Fibroblast of skin of left quadriceps (primary cell): ENCODE measurements at regions not wholly inside any gene's neighbourhood (a gene's known extent, or its start where the extent isn't known, plus 50 kb on each side); places are given as distances from the start of the nearest gene placed in this dataset.

Experiments used
- DNase-seq, 2 experiments: peaks; one replicate each; pipeline ENCODE4 v3.0.0-alpha.2; 2013; ENCODE audit warnings: low read depth in 2 of 2

DNA sequence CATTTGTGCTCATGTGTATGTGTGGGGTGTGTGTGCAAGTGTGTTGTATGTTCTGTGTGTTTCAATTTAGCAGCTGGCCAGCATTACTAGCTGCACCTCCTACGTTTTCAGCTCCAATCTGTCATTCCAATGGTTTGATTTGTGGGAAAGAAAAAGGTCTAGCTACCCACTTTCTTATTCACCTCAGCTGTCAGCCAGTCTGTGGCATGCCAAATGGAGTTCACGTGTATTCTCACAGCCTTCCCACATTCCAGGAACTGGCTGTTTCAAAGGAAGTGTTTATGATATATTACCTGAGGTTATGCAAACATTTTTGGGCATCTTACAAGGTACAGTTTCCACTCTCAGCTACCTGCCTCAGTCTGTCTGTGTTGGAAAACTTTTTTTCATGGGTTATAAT lies 220.2 kb upstream of the CPNE8 start:
- DNase-seq, result no peak

GRCh38 chr12:39124768-39125167 lies 219.4 kb upstream of the CPNE8 start:
- no peak for DNase-seq

GRCh38 chr12:39123580-39124253 lies 218.3 kb upstream of the CPNE8 start:
- no peak for DNase-seq

DNA sequence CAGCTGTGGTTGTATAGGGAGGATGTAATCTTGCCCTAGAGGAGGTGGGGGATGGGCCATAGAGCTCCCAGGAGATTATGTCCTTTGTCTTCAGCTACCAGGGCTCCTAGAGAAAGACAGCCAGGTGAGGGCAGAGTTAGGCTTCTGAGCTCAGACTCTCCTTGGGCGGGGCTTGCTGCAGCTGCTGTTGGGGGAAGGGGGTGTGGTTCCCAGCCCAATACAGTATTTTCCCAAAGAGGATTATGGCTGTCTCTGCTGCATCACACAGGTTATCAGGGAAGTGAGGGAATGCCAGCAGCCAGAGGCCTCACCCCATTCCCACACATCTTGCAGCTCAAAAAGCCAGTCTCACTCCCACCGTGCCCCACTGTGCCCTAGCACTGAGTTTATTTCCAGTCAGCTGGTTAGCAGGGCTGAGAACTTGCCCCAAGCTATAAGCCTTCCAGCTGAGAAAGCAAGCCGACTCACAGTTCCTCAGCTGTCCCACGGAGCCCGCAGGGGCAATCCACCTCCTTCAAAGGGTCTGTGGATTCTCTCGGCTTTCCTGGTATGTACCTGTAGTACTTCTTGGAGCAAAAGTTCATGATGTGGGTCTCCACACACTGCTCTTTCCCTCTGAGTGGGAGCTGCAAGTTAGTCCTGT lies 217.3 kb upstream of the CPNE8 start:
- no peak for DNase-seq

GRCh38 chr12:39116861-39117260 lies 211.5 kb upstream of the CPNE8 start:
- no peak for DNase-seq

DNA sequence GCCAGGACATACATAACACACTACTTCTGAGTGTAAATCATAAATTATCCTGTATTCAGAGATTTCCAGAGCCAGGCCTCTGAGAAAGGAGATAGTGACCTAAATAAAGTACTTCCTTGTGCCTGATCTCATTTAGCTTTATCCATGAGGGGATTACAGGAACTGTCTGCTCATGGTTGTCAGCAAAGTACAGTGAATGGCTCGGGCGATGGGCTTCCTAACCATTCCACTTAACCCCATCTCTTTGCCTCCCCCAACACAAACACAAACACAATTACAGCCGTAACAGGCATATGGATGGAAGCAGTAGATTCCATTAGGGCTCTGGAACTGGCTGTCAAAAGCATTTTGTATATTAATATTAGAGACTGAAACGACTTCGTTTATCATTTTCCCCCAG lies 206.7 kb upstream of the CPNE8 start:
- no peak for DNase-seq

DNA sequence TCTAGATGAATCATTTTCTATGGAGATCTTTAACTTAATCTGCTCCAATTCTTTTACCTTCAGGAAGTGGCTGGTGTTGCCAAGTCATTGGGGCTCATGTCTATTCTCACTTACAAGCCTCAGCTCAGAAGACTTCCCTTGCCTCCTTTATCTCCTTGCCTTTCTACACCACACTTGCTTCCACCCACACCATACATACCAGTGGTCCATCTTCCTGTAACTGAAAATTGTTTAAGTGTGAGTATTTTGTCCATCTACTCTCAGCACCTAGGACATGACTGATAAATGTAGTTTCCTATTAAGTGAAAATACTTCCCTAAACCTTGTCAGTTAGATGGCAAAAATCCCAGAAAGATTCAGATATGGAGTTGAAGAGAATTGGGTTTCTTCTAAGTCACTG lies 199.7 kb upstream of the CPNE8 start:
- DNase-seq, result no peak

DNA sequence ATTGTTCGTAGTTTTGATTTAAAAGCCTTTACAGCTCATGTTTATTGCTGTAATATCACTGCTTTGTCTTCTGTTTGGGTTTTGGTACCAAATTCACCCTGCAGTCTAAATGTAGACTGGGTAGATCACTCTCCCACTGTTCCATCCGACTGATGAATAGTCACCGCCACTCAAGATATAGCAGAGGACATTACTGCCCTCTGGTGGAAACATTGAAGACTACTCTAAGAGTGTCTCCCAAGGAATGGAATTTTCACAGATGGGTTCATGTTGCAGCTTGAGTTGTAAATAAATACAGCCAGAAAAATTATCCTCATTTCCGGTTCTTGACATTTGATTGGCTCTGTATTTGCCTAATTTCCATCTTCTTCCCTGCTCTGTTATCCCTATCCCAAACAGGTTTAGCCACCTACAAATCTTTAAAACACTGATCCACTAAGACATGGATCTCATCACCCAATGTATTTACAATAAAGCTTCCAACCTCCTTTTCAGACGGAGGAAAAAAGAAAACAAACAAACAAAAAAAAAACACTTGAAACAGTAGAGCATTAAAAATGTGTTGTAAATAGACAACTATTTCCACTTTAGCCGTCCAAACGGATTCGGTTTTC lies 198.3 kb upstream of the CPNE8 start:
- peak; percentile 6 to 11 for DNase-seq

DNA sequence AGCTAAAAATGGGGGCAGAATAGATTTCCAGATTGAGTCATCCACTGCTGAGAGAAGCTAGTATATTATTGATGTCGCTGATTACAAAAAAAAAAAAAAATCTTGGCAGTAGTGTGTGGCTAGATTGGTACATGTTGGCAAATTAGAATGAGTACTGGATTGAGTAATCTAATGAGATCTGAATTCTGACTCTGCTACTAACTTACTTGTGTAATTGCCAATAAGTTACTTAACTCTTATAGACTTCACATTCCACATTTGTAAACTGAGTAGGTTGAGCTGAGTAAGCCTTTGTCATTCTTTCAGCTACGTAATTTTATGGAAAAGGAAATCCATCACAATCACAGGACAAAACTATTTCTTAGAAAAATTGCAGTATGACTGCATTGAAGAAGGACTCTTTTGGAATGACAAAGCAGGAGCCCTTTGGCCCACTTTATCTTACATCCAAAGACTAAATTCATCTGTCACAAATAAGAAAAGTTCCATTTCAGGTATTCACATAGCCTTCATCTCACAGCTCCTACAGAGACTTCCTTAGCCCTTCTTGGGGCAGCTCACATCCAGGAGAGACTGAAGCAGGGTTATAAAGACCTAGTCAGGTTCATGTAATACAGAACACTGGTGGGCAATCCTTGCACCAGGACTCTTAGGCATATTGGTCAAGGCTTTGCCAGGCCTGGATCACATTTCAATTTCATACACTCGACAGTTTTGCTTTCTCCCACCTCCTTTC lies 197.3 kb upstream of the CPNE8 start:
- DNase-seq, result no peak

DNA sequence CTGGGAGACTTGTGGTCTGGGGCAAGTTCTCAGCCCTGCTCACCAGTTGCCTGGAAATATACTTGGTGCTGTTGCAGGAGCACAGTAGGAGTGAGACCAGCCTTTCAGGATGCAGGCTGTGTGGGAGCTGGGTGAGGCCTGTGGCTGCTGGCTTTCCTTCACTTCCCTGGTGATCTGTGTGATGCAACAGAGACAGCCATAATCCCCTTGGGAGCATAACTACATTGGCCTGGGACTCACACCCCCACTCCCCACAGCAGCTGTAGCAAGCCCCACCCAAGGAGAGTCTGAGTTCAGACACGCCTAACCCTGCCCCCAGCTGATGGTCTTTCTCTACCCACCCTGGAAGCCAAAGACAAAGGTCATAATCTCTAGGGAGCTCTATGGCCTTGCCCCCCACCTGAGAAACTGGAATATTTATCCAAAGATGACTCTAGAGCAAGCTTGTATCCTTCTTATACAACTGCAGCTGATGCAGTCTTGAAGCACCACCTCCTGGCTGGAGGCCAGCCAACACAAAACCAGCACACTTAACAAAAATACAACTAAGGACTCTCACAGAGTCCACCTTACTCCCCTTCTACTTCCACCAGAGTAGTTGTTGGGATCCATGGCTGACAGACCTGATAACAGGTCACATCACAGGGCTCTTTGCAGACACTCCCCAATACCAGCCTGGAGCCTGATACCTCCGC lies 190.4 kb upstream of the CPNE8 start:
- DNase-seq, result no peak

DNA sequence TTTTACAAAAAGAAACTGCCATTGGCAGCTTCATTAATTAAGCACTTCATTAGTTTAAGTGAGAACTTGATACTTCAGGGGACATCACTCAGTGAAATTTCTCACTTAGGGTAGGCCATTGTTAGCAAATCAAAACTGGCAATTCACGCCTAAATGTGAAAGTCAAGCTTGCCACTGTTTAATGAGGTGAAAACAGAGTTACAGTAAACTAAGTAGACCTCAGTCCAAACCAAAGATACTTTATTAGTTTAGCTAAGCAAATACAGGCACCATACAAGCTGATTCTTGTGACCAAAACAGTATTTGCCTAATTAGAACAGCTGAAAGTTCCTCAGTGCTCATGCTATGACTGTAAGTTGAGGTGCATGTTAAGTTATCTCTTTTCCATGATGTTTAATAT lies 176.5 kb upstream of the CPNE8 start:
- DNase-seq, result no peak

GRCh38 chr12:39077226-39077625 lies 171.8 kb upstream of the CPNE8 start:
- no peak for DNase-seq

GRCh38 chr12:39074063-39074462 lies 168.7 kb upstream of the CPNE8 start:
- DNase-seq, result no peak

DNA sequence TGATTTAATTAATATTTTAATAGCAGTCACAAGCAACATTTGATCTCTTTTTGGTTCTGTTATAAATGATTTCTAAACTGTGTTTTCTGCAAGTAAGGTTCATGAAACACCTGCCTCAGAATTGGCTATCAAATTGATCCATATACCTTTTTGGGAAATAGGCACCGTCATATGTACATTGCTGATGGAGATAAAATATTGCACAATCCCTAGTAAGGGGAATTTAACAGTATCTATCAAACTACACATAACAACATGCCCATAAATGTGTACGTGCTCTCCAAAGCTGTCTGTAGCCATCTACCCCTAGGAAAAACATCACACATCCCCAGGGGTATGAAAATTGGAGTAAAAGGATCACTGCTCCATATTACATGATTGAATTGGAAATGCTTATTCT lies 167.3 kb upstream of the CPNE8 start:
- no peak for DNase-seq

DNA sequence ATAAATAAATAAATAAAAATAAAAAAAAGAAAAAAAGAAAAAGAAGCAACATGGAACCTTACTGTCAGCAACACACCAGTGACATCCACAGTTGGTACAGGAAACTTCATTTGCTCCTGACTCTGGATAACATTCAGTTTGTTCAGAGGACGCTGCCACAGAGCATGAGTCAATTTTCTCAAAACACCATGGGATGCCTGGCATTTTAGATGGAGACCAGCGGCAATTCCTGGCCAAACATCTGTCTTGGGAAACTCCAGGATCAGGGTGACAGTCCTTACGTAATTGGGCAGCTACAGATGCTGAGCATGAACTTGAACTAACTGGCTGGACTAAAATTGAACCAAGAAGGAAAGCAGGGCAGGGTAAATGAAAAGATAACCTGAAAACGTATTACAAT lies 166.2 kb upstream of the CPNE8 start:
- DNase-seq, result no peak

DNA sequence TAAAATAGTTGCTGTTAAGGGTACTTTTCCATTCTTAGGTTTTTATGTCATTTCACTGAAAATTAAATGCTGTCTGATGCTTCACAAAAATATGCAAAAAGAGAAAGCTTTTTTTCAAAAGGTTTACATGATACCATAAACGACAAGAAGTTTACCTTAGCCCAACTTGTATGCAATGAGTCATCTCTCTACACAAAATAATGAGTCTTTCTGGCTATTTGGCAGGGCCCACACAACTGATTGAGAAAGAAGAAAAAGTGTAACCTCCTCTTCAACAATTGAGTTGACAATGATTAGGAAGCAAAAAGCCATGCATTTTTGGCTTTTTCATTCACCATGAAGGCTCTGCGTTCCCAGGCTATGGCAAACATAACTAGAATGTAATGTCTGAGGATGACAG lies 165.4 kb upstream of the CPNE8 start:
- DNase-seq, result no peak

GRCh38 chr12:39065455-39065854 lies 160.1 kb upstream of the CPNE8 start:
- no peak for DNase-seq

- no peak for DNase-seq
These were observed 159.3 kb upstream of the CPNE8 start for GRCh38 chr12:39064708-39065107.

- no peak for DNase-seq
These were observed 157.0 kb upstream of the CPNE8 start for GRCh38 chr12:39062266-39062996.

- DNase-seq, result no peak
These were observed 156.2 kb upstream of the CPNE8 start for GRCh38 chr12:39061576-39061975.

DNA sequence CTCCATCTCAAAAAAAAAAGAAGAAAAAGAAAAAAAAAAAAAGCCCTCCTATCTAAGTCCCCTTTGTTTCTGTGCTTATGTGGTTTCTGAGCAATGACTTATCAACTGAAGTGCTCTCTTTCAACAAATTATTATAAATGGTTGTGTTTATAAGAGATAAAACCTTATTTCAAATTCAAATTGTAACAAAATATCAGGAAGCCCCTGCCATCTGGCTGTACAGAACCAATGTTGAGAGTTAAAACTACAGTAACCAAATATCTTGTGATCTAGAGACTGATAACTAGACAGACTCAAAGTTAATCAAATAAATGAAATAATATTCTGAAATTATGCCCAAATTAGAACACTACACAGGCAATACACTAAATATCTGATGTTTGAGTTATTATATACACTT lies 143.0 kb upstream of the CPNE8 start:
- DNase-seq, result no peak
